ENCODE measurements at regions not wholly inside any gene's neighbourhood (a gene's known extent, or its start where the extent isn't known, plus 50 kb on each side); places are given as distances from the start of the nearest gene placed in this dataset.

DNA sequence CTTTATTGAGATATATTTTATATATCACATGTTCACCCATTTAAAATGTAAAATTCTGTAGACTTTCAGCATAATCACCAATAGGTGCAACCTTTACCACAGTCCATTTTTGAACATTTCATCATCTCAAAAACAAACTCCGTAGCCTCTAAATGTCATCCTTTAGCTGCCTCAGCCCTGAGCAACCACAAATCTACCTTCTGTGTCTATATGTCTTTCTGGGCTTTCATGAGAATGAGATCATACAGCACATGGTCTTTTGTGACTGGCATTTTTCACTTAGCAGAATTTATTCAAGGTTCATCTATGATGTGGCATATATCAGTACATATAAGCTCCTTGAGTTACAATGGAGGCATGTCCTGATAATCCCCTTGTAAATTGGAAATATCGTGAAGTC is 320.5 kb downstream of the ETS1 start:
- H3K9me3 Mint-ChIP-seq (ENCODE audit: unreplicated experiment), result no peaks in the 10 kb centered on the region
- no peak for DNase-seq (ENCODE audit: extremely low spot score, unreplicated experiment)
- H3K4me1 Mint-ChIP-seq (ENCODE audit: unreplicated experiment), result peaks cover 26% of the 10 kb centered on the region
- TF ChIP-seq, protein P1, sequence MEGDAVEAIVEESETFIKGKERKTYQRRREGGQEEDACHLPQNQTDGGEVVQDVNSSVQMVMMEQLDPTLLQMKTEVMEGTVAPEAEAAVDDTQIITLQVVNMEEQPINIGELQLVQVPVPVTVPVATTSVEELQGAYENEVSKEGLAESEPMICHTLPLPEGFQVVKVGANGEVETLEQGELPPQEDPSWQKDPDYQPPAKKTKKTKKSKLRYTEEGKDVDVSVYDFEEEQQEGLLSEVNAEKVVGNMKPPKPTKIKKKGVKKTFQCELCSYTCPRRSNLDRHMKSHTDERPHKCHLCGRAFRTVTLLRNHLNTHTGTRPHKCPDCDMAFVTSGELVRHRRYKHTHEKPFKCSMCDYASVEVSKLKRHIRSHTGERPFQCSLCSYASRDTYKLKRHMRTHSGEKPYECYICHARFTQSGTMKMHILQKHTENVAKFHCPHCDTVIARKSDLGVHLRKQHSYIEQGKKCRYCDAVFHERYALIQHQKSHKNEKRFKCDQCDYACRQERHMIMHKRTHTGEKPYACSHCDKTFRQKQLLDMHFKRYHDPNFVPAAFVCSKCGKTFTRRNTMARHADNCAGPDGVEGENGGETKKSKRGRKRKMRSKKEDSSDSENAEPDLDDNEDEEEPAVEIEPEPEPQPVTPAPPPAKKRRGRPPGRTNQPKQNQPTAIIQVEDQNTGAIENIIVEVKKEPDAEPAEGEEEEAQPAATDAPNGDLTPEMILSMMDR (IDR thresholded peaks at IDR 0.05), result no peak
- no peaks in the 10 kb centered on the region for H3K27me3 Mint-ChIP-seq (ENCODE audit: unreplicated experiment)
- no peak overlapping the region for H3K4me3 Mint-ChIP-seq (ENCODE audit: unreplicated experiment)
- H3K36me3 Mint-ChIP-seq (ENCODE audit: unreplicated experiment), result peaks cover 3% of the 10 kb centered on the region
- H3K27ac Mint-ChIP-seq (ENCODE audit: unreplicated experiment), result no peak overlapping the region

DNA sequence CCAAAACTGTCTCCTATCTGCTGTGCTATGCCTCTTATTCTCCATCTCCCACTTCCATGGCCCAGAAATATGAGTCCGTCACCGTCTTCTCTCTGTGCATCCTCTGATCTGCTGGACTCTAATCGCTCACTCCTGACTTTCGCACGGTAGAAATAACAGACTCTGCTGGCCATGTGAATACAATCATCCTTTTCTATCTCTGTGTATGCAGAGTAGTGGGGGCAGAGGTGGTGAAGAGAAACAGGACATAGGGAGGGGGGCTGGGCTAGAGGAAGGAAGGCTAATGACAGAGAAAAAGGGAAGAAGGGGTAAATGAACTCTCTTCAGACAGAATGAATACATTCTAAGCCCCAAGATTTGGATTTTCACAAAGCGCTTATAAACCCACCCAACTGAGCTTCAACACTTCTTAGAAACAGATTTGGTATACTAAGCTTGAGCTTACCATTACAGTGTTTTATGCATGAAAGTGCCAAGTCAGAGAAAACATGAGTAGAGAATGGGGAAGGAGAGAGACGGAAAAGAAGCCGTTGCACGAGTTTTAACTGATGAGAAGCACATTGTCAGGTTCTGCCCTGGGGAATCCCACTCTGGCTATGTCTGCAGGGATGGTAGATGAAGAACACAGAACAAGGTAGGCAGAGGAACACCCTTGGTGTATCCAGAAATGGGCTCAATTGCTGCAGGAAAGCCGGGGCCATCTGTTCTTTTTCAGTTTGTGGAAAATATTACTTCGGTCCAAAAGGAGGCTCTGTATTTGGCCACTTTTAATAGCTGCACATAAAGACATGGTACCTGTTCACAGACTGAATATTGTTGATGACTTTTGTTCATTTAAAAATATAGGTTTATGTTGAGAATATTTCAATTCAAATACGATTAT is 324.7 kb downstream of the ETS1 start:
- Mint-ChIP-seq H3K9me3 (ENCODE audit: unreplicated experiment) (no peaks in the 10 kb centered on the region), H3K27ac (ENCODE audit: unreplicated experiment) (no peak overlapping the region)

DNA sequence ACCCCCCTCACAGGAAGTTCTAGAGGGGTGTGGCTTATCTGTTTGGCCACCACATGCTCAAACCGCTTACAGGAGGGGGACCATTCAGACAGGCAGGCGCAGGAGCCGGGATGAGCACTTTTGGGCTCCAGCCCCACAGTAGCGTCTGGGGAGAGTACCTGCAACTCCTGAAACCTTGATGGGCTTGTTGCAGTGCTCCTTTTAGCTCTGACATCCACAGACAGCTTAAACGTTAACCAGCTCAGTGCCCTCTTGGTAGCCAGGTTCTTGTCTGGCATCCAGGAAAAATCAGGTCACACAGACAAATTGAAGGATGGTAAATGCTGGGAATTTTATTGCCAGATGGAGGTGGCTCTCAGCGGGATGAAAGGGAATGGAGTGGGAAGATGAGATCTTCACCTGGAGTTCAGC is 326.3 kb downstream of the ETS1 start:
- Mint-ChIP-seq H3K4me3 (ENCODE audit: unreplicated experiment) (no peak overlapping the region), H3K9me3 (ENCODE audit: unreplicated experiment) (peaks cover 10% of the 10 kb centered on the region), H3K4me1 (ENCODE audit: unreplicated experiment) (peaks cover 9% of the 10 kb centered on the region), H3K36me3 (ENCODE audit: unreplicated experiment) (no peaks in the 10 kb centered on the region), H3K27me3 (ENCODE audit: unreplicated experiment) (no peaks in the 10 kb centered on the region), H3K27ac (ENCODE audit: unreplicated experiment) (no peak overlapping the region)
- no peak for DNase-seq (ENCODE audit: extremely low spot score, unreplicated experiment)
- TF ChIP-seq, protein P1 (IDR thresholded peaks at IDR 0.05), result no peak

More for the DNA sequence above, 324.7 kb downstream of the ETS1 start:
- Mint-ChIP-seq H3K4me3 (ENCODE audit: unreplicated experiment) (no peak overlapping the region), H3K4me1 (ENCODE audit: unreplicated experiment) (peaks cover 9% of the 10 kb centered on the region), H3K36me3 (ENCODE audit: unreplicated experiment) (no peaks in the 10 kb centered on the region), H3K27me3 (ENCODE audit: unreplicated experiment) (no peaks in the 10 kb centered on the region)
- no peak for DNase-seq (ENCODE audit: extremely low spot score, unreplicated experiment)
- TF ChIP-seq, protein P1 (IDR thresholded peaks at IDR 0.05), result no peak

DNA sequence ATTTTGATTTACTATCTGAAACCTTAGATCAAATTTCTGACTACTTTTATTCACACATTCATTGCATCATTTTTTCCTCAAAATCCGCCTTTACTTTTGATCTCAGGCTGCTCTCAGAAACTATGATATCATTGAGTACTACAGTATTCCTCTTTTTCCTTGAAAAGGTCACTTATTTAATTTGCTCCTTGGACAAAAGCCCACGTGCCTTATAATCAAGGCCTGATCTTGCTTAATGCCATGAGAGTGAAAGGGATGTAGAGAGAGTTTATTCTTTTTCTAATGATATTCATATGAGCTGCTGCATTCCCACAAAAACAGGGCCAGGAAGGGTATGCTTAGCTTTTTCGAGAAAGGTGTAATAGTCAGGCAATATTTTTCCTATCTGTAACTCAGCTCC is 327.0 kb downstream of the ETS1 start:
- Mint-ChIP-seq H3K9me3 (ENCODE audit: unreplicated experiment) (peaks cover 10% of the 10 kb centered on the region), H3K36me3 (ENCODE audit: unreplicated experiment) (no peaks in the 10 kb centered on the region), H3K4me1 (ENCODE audit: unreplicated experiment) (peaks cover 9% of the 10 kb centered on the region), H3K4me3 (ENCODE audit: unreplicated experiment) (no peak overlapping the region), H3K27ac (ENCODE audit: unreplicated experiment) (no peak overlapping the region), H3K27me3 (ENCODE audit: unreplicated experiment) (no peaks in the 10 kb centered on the region)
- TF ChIP-seq, protein P1 (IDR thresholded peaks at IDR 0.05), result no peak
- no peak for DNase-seq (ENCODE audit: extremely low spot score, unreplicated experiment)

DNA sequence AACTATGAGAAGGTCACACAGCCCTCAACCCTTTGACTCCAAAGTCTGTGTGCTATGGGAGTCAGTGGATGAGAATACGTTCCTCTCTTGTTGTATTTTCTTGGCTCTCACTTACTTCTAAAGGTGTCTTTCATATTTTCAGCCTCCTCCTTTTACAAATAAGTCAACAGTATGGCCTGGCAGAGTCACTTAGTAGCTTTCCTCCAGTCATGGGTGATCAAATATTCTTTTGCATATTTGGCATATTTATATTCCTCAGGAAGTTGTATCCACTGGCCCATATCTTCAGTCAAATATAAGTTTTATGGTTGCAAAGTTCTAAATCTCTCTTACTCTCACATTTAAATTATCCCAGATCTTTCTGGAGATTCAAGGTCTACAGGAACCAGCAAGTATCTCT is 327.5 kb downstream of the ETS1 start:
- no peaks in the 10 kb centered on the region for H3K36me3 Mint-ChIP-seq (ENCODE audit: unreplicated experiment)
- no peaks in the 10 kb centered on the region for H3K27me3 Mint-ChIP-seq (ENCODE audit: unreplicated experiment)
- peaks cover 10% of the 10 kb centered on the region for H3K9me3 Mint-ChIP-seq (ENCODE audit: unreplicated experiment)
- peaks cover 9% of the 10 kb centered on the region for H3K4me1 Mint-ChIP-seq (ENCODE audit: unreplicated experiment)
- no peak overlapping the region for H3K27ac Mint-ChIP-seq (ENCODE audit: unreplicated experiment)
- TF ChIP-seq, protein P1 (IDR thresholded peaks at IDR 0.05), result no peak
- H3K4me3 Mint-ChIP-seq (ENCODE audit: unreplicated experiment), result no peak overlapping the region
- DNase-seq (ENCODE audit: extremely low spot score, unreplicated experiment), result no peak

All from osteocyte (in vitro differentiated cells).